Caco-2 (cell line): ENCODE measurements at regions not wholly inside any gene's neighbourhood (a gene's known extent, or its start where the extent isn't known, plus 50 kb on each side); places are given as distances from the start of the nearest gene placed in this dataset.

ENCODE experiments used
- BruUV-seq: library from RNA; stranded (reverse); fragments of 400-500 nt; replicated peaks from 2 replicates; lab custom pipeline; 2021; lab: Mats Ljungman, UMichigan
- CTCF ChIA-PET: fragments of 300-600 bp; sonication (Branson Sonifier 250); formaldehyde crosslinking; loops from one replicate; lab custom pipeline; 2022; ENCODE audit warnings: antibody characterized with exemption; lab: Charles Lee
- POLR2A ChIA-PET: fragments of 300-600 bp; sonication (Branson Sonifier 250); formaldehyde crosslinking; loops from one replicate; lab custom pipeline; 2022; ENCODE audit warnings: antibody characterized with exemption; lab: Charles Lee
- DNase-seq, 2 experiments: peaks; one replicate each; pipeline versions ENCODE4 v3.0.0 to v3.0.0-alpha.2; 2020 to 2022
- H3K27me3 ChIP-seq: replicated peaks from 2 replicates; pipeline ENCODE4 v1.6.0; 2011; ENCODE audit warnings: low read length; ENCODE audit not compliant: control insufficient read depth, insufficient read depth
- H3K36me3 ChIP-seq: 2 replicates; pipeline ENCODE4 v1.5.1; 2011; ENCODE audit warnings: low read length; ENCODE audit not compliant: control insufficient read depth, insufficient read depth
- H3K4me1 ChIP-seq: fragments of 250-450 bp; sonication (Bioruptor Pico); 2 replicates; pipeline ENCODE4 v1.5.1; 2020; ENCODE audit warnings: mild to moderate bottlenecking
- H3K4me3 ChIP-seq: 2 replicates; pipeline ENCODE4 v1.5.1; 2011; ENCODE audit warnings: low read depth, mild to moderate bottlenecking, control low read depth, low read length
- H3K9me3 ChIP-seq: fragments of 250-450 bp; sonication (Bioruptor Pico); 2 replicates; pipeline ENCODE4 v1.5.1; 2020; ENCODE audit warnings: mild to moderate bottlenecking, moderate library complexity
- H3K27ac Mint-ChIP-seq: one replicate; pipeline ENCODE4 v1.8.0; 2022; ENCODE audit warnings: mixed read lengths; ENCODE audit not compliant: unreplicated experiment
- H3K27me3 Mint-ChIP-seq: one replicate; pipeline ENCODE4 v1.8.0; 2022; ENCODE audit warnings: mixed read lengths; ENCODE audit not compliant: insufficient read depth, unreplicated experiment
- H3K36me3 Mint-ChIP-seq: one replicate; pipeline ENCODE4 v1.8.0; 2022; ENCODE audit warnings: mild to moderate bottlenecking, mixed read lengths; ENCODE audit not compliant: insufficient read depth, unreplicated experiment
- H3K4me1 Mint-ChIP-seq: one replicate; pipeline ENCODE4 v1.8.0; 2022; ENCODE audit warnings: low read depth, mixed read lengths; ENCODE audit not compliant: unreplicated experiment
- H3K4me3 Mint-ChIP-seq: one replicate; pipeline ENCODE4 v1.8.0; 2022; ENCODE audit warnings: mild to moderate bottlenecking, moderate library complexity, mixed read lengths; ENCODE audit not compliant: unreplicated experiment
- H3K9me3 Mint-ChIP-seq: one replicate; pipeline ENCODE4 v1.8.0; 2022; ENCODE audit warnings: mixed read lengths; ENCODE audit not compliant: unreplicated experiment
- intact Hi-C: fragments of 100-400 bp; cut with micrococcal nuclease; formaldehyde crosslinking; loops from one replicate; pipeline ENCODE4 v1.10.0; 2022; ENCODE audit not compliant: unreplicated experiment
- TF ChIP-seq, protein P1 (sequence below), 2 experiments: fragments of 200-600 bp in 1 of 2; IDR thresholded peaks; 1 replicate in 1 of 2; 2 replicates in 1 of 2; pipeline versions ENCODE4 v1.5.1 to v1.8.0; 2011 to 2022; ENCODE audit warnings: antibody characterized with exemption in 1 of 2, control low read depth in 1 of 2, inconsistent platforms in 1 of 2, low read depth in 1 of 2, low read length in 1 of 2, mild to moderate bottlenecking in 1 of 2, moderate library complexity in 1 of 2; ENCODE audit not compliant: insufficient read depth in 1 of 2, severe bottlenecking in 1 of 2, unreplicated experiment in 1 of 2

- Histone ChIP-seq H3K9me3 (no peaks in the 10 kb centered on the region), H3K36me3 (no peaks in the 10 kb centered on the region), H3K4me3 (no peak overlapping the region), H3K4me1 (no peaks in the 10 kb centered on the region), H3K27me3 (no peaks in the 10 kb centered on the region)
- POLR2A ChIA-PET = no interaction called here
- TF ChIP-seq, protein P1, sequence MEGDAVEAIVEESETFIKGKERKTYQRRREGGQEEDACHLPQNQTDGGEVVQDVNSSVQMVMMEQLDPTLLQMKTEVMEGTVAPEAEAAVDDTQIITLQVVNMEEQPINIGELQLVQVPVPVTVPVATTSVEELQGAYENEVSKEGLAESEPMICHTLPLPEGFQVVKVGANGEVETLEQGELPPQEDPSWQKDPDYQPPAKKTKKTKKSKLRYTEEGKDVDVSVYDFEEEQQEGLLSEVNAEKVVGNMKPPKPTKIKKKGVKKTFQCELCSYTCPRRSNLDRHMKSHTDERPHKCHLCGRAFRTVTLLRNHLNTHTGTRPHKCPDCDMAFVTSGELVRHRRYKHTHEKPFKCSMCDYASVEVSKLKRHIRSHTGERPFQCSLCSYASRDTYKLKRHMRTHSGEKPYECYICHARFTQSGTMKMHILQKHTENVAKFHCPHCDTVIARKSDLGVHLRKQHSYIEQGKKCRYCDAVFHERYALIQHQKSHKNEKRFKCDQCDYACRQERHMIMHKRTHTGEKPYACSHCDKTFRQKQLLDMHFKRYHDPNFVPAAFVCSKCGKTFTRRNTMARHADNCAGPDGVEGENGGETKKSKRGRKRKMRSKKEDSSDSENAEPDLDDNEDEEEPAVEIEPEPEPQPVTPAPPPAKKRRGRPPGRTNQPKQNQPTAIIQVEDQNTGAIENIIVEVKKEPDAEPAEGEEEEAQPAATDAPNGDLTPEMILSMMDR (IDR thresholded peaks at IDR 0.05; ENCODE audit: insufficient read depth in 1 of 2, low read depth in 1 of 2, low read length in 1 of 2, severe bottlenecking in 1 of 2, unreplicated experiment in 1 of 2) = no peak
- no peak overlapping the region for H3K27ac Mint-ChIP-seq
- CTCF ChIA-PET = no interaction called here
- peaks cover 2% of the 10 kb centered on the region for H3K4me1 Mint-ChIP-seq
- intact Hi-C loops = no loop called here
- no TSS peak for BruUV-seq
- no peaks in the 10 kb centered on the region for H3K27me3 Mint-ChIP-seq
- no peak overlapping the region for H3K4me3 Mint-ChIP-seq
- DNase-seq = no peak
- no peaks in the 10 kb centered on the region for H3K36me3 Mint-ChIP-seq
- H3K9me3 Mint-ChIP-seq = peaks cover 1% of the 10 kb centered on the region
Measured at GRCh38 chr6:4464638-4465037, 311.6 kb upstream of the CDYL start.

DNA sequence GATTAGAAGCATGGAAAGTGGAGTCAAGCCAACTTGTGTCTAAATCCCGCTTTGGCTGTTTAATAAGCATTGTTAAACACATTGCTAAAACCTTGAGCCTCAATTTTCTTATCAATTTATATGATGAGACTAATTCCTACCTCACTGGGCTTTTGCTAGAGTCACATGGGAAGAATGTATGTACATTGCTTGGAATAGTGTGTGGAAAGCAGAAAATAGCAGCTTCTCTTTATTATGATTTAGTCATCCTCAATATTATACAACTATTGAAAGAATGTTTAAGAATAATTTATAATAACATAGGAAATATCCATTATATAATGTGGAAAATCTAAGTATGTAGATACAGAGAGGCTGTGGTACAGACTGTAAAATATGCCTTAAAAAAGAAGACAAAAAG, 313.0 kb upstream of the CDYL start:
- H3K4me1 Mint-ChIP-seq = peaks cover 12% of the 10 kb centered on the region
- H3K9me3 Mint-ChIP-seq = peaks cover 10% of the 10 kb centered on the region
- H3K4me3 ChIP-seq = no peak overlapping the region
- H3K27me3 Mint-ChIP-seq = no peaks in the 10 kb centered on the region
- DNase-seq = no peak
- ChIA-PET CTCF (no interaction called here), POLR2A (no interaction called here)
- TF ChIP-seq, protein P1 (IDR thresholded peaks at IDR 0.05; ENCODE audit: insufficient read depth in 1 of 2, low read depth in 1 of 2, low read length in 1 of 2, severe bottlenecking in 1 of 2, unreplicated experiment in 1 of 2) = no peak
- H3K4me3 Mint-ChIP-seq = no peak overlapping the region
- no peak overlapping the region for H3K27ac Mint-ChIP-seq
- no peaks in the 10 kb centered on the region for H3K9me3 ChIP-seq
- H3K4me1 ChIP-seq = peaks cover 10% of the 10 kb centered on the region
- no TSS peak for BruUV-seq
- H3K27me3 ChIP-seq = no peaks in the 10 kb centered on the region
- H3K36me3 Mint-ChIP-seq = no peaks in the 10 kb centered on the region
- H3K36me3 ChIP-seq = no peaks in the 10 kb centered on the region
- intact Hi-C loops = no loop called here

- Mint-ChIP-seq H3K4me3 (no peak overlapping the region), H3K9me3 (peaks cover 10% of the 10 kb centered on the region), H3K36me3 (no peaks in the 10 kb centered on the region), H3K27ac (no peak overlapping the region), H3K27me3 (no peaks in the 10 kb centered on the region), H3K4me1 (peaks cover 12% of the 10 kb centered on the region)
- Histone ChIP-seq H3K4me1 (peaks cover 10% of the 10 kb centered on the region), H3K4me3 (no peak overlapping the region), H3K9me3 (no peaks in the 10 kb centered on the region; the same call in 1 of the 2 replicates), H3K27me3 (no peaks in the 10 kb centered on the region), H3K36me3 (no peaks in the 10 kb centered on the region)
- TF ChIP-seq, protein P1 (IDR thresholded peaks at IDR 0.05; ENCODE audit: insufficient read depth in 1 of 2, low read depth in 1 of 2, low read length in 1 of 2, severe bottlenecking in 1 of 2, unreplicated experiment in 1 of 2) = no peak
- BruUV-seq = no TSS peak
- no peak for DNase-seq
- POLR2A ChIA-PET = interaction anchor here (0.5 kb wide), 1 partner anchor 95 kb away, joined by 6 read pairs; no protein-coding TSS in a partner anchor
- CTCF ChIA-PET = no interaction called here
- intact Hi-C loops = no loop called here
Measured at GRCh38 chr6:4460586-4461475, 315.4 kb upstream of the CDYL start.
